SK-N-SH (cell line): ENCODE measurements at regions not wholly inside any gene's neighbourhood (a gene's known extent, or its start where the extent isn't known, plus 50 kb on each side); places are given as distances from the start of the nearest gene placed in this dataset.

Experiments used
- CTCF ChIP-seq: fragments of 200-600 bp; sonication (generic); IDR thresholded peaks from 2 replicates; pipeline ENCODE4 v1.6.1; 2017; ENCODE audit warnings: antibody characterized with exemption, mild to moderate bottlenecking, moderate library complexity
- EP300 ChIP-seq, 2 experiments: IDR thresholded peaks; 2 replicates each; pipeline versions ENCODE4 v1.4.0 to v1.6.1; 2012; ENCODE audit warnings: borderline replicate concordance in 1 of 2, low read depth in 1 of 2, low read length in 1 of 2
- FOSL2 ChIP-seq: IDR thresholded peaks from 2 replicates; pipeline ENCODE4 v1.4.0; 2012; ENCODE audit warnings: low read depth, mild to moderate bottlenecking, moderate library complexity, borderline replicate concordance
- JUND ChIP-seq: IDR thresholded peaks from 2 replicates; pipeline ENCODE4 v1.4.0; 2012
- MAX ChIP-seq: IDR thresholded peaks from 2 replicates; pipeline ENCODE4 v1.4.0; 2012; ENCODE audit warnings: low read depth
- NRF1 ChIP-seq: IDR thresholded peaks from 2 replicates; pipeline ENCODE4 v1.6.1; 2012; ENCODE audit warnings: low read depth, mild to moderate bottlenecking, low read length
- PBX3 ChIP-seq: IDR thresholded peaks from 2 replicates; pipeline ENCODE4; 2012
- RAD21 ChIP-seq: IDR thresholded peaks from 2 replicates; pipeline ENCODE4 v1.6.1; 2012; ENCODE audit warnings: mild to moderate bottlenecking, low read length
- RFX5 ChIP-seq: IDR thresholded peaks from 2 replicates; pipeline ENCODE4 v1.6.1; 2012; ENCODE audit warnings: mild to moderate bottlenecking, improper control_type of control experiment, low read length
- RXRA ChIP-seq: IDR thresholded peaks from 2 replicates; pipeline ENCODE4 v1.4.0; 2012; ENCODE audit warnings: low read depth, mild to moderate bottlenecking, borderline replicate concordance
- TAF1 ChIP-seq: IDR thresholded peaks from 2 replicates; pipeline ENCODE4 v1.6.1; 2012; ENCODE audit warnings: low read depth, mild to moderate bottlenecking, low read length, moderate library complexity, borderline replicate concordance
- YY1 ChIP-seq: IDR thresholded peaks from 2 replicates; pipeline ENCODE4 v1.4.0; 2012; ENCODE audit warnings: low read depth, mild to moderate bottlenecking

GRCh38 chr13:82758044-82758443, 1124.2 kb downstream of the SLITRK1 start:
- peak; percentile 62 for TF ChIP-seq CTCF
- TF ChIP-seq RAD21, result peak; percentile 41
- TF ChIP-seq FOSL2, result no peak
- TF ChIP-seq YY1, result no peak
- no peak for TF ChIP-seq RFX5
- no peak for TF ChIP-seq PBX3
- no peak for TF ChIP-seq MAX
- TF ChIP-seq RXRA, result no peak
- TF ChIP-seq JUND, result no peak
- TF ChIP-seq TAF1, result no peak
- no peak for TF ChIP-seq EP300 (IDR thresholded peaks at IDR 0.05; ENCODE audit: borderline replicate concordance in 1 of 2, low read depth in 1 of 2, low read length in 1 of 2)
- TF ChIP-seq NRF1, result no peak
